Mesothelial cell of epicardium (in vitro differentiated cells): ENCODE measurements at regions not wholly inside any gene's neighbourhood (a gene's known extent, or its start where the extent isn't known, plus 50 kb on each side); places are given as distances from the start of the nearest gene placed in this dataset.
A peak's percentile ranks its signal among the peaks of the same experiment; 100 is the strongest.

ENCODE experiments used
- DNase-seq, 2 experiments: peaks; one replicate each; pipeline ENCODE4 v3.0.0; 2021; ENCODE audit warnings: low spot score in 2 of 2; ENCODE audit not compliant: unreplicated experiment in 2 of 2
- H3K27ac Mint-ChIP-seq: 2 replicates; pipeline ENCODE4 v1.8.0; 2021; ENCODE audit warnings: mixed read lengths
- H3K27me3 Mint-ChIP-seq: 2 replicates; pipeline ENCODE4 v1.8.0; 2021; ENCODE audit warnings: low read depth, mixed read lengths
- H3K36me3 Mint-ChIP-seq: 2 replicates; pipeline ENCODE4 v1.8.0; 2021; ENCODE audit warnings: mixed read lengths
- H3K4me1 Mint-ChIP-seq: 2 replicates; pipeline ENCODE4 v1.8.0; 2021; ENCODE audit warnings: mixed read lengths
- H3K4me3 Mint-ChIP-seq: 2 replicates; pipeline ENCODE4 v1.8.0; 2021; ENCODE audit warnings: mild to moderate bottlenecking, moderate library complexity, mixed read lengths
- H3K9me3 Mint-ChIP-seq: 2 replicates; pipeline ENCODE4 v1.8.0; 2021; ENCODE audit warnings: mixed read lengths
- CTCF ChIP-seq: fragments of 200-600 bp; sonication (generic); IDR thresholded peaks from one replicate; pipeline ENCODE4 v1.5.0; 2021; ENCODE audit warnings: antibody characterized with exemption; ENCODE audit not compliant: unreplicated experiment

- H3K27me3 Mint-ChIP-seq, result no peaks in the 10 kb centered on the region
- H3K4me3 Mint-ChIP-seq, result no peak overlapping the region
- TF ChIP-seq CTCF, result no peak
- peaks cover 2% of the 10 kb centered on the region for H3K36me3 Mint-ChIP-seq
- H3K9me3 Mint-ChIP-seq, result peaks cover 11% of the 10 kb centered on the region
- DNase-seq, result no peak
- H3K27ac Mint-ChIP-seq, result peak overlapping the region; percentile 3
- peaks cover 21% of the 10 kb centered on the region for H3K4me1 Mint-ChIP-seq
Measured at GRCh38 chr12:24441458-24441857, 492.0 kb upstream of the SOX5 start.

- H3K27me3 Mint-ChIP-seq, result no peaks in the 10 kb centered on the region
- no peak overlapping the region for H3K27ac Mint-ChIP-seq
- peaks cover 17% of the 10 kb centered on the region for H3K9me3 Mint-ChIP-seq
- no peak for TF ChIP-seq CTCF
- H3K4me1 Mint-ChIP-seq, result peaks cover 11% of the 10 kb centered on the region
- H3K36me3 Mint-ChIP-seq, result peaks cover 2% of the 10 kb centered on the region
- no peak for DNase-seq
- no peak overlapping the region for H3K4me3 Mint-ChIP-seq
Measured at GRCh38 chr12:24436667-24437066, 487.2 kb upstream of the SOX5 start.

- peaks cover 4% of the 10 kb centered on the region for H3K4me1 Mint-ChIP-seq
- no peak for DNase-seq
- no peak for TF ChIP-seq CTCF
- peaks cover 11% of the 10 kb centered on the region for H3K27me3 Mint-ChIP-seq
- no peak overlapping the region for H3K4me3 Mint-ChIP-seq
- H3K9me3 Mint-ChIP-seq, result peaks cover 9% of the 10 kb centered on the region
- no peaks in the 10 kb centered on the region for H3K36me3 Mint-ChIP-seq
- H3K27ac Mint-ChIP-seq, result no peak overlapping the region
Measured at GRCh38 chr12:24431872-24432271, 482.4 kb upstream of the SOX5 start.

- Mint-ChIP-seq H3K36me3 (no peaks in the 10 kb centered on the region), H3K9me3 (no peaks in the 10 kb centered on the region), H3K27ac (no peak overlapping the region), H3K27me3 (peaks cover 15% of the 10 kb centered on the region), H3K4me3 (no peak overlapping the region), H3K4me1 (peaks cover 18% of the 10 kb centered on the region)
- TF ChIP-seq CTCF, result no peak
- no peak for DNase-seq
Measured at GRCh38 chr12:24427776-24428175, 478.3 kb upstream of the SOX5 start.

- peaks cover 15% of the 10 kb centered on the region for H3K27me3 Mint-ChIP-seq
- DNase-seq, result no peak
- H3K9me3 Mint-ChIP-seq, result peaks cover 9% of the 10 kb centered on the region
- H3K36me3 Mint-ChIP-seq, result no peaks in the 10 kb centered on the region
- H3K4me1 Mint-ChIP-seq, result peaks cover 18% of the 10 kb centered on the region
- H3K27ac Mint-ChIP-seq, result no peak overlapping the region
- TF ChIP-seq CTCF, result no peak
- H3K4me3 Mint-ChIP-seq, result no peak overlapping the region
Measured at GRCh38 chr12:24425601-24425970, 476.1 kb upstream of the SOX5 start.
